Transverse colon (tissue), 4 donors: ENCODE measurements at regions not wholly inside any gene's neighbourhood (a gene's known extent, or its start where the extent isn't known, plus 50 kb on each side); places are given as distances from the start of the nearest gene placed in this dataset.

Experiments
- CTCF ChIP-seq, 5 experiments: fragments of 200-600 bp in 3 of 5; fragments of 450-650 bp in 2 of 5; sonication (generic) in 3 of 5; IDR thresholded peaks; 1 replicate in 2 of 5; 2 replicates in 3 of 5; pipeline ENCODE4 v1.5.1; 2016 to 2017; ENCODE audit warnings: antibody characterized with exemption in 5 of 5, inconsistent platforms in 3 of 5, mild to moderate bottlenecking in 2 of 5, moderate library complexity in 1 of 5
- EP300 ChIP-seq: sonication (generic); formaldehyde crosslinking; IDR thresholded peaks from one replicate; pipeline ENCODE4 v1.6.1; 2017; ENCODE audit warnings: antibody characterized with exemption, low read depth
- POLR2A ChIP-seq: fragments of 450-650 bp; IDR thresholded peaks from one replicate; pipeline ENCODE4 v1.6.1; 2016; ENCODE audit warnings: antibody characterized with exemption, mild to moderate bottlenecking, moderate library complexity
- POLR2AphosphoS5 ChIP-seq, 3 donors: sonication (generic); formaldehyde crosslinking; IDR thresholded peaks; one replicate each; pipeline ENCODE4 v1.6.1; 2016; ENCODE audit warnings: antibody characterized with exemption in 3 of 3

- no peak for TF ChIP-seq EP300
- TF ChIP-seq CTCF (IDR thresholded peaks at IDR 0.05): no peak
- no peak for TF ChIP-seq POLR2A
- TF ChIP-seq POLR2AphosphoS5 (IDR thresholded peaks at IDR 0.05): no peak
Measured at GRCh38 chr14:87547536-87547935, 445.4 kb downstream of the GALC start.
